Adipocyte (in vitro differentiated cells): ENCODE measurements at regions not wholly inside any gene's neighbourhood (a gene's known extent, or its start where the extent isn't known, plus 50 kb on each side); places are given as distances from the start of the nearest gene placed in this dataset.

ENCODE experiments used
- DNase-seq: peaks from one replicate; pipeline ENCODE4 v3.0.0-alpha.2; 2015; ENCODE audit warnings: low read depth
- H3K27me3 ChIP-seq: replicated peaks from 2 replicates; pipeline ENCODE4 v1.7.0; 2013; ENCODE audit warnings: mild to moderate bottlenecking, low read length, moderate library complexity; ENCODE audit not compliant: control insufficient read depth, insufficient read depth
- H3K36me3 ChIP-seq: 2 replicates; pipeline ENCODE4 v1.7.0; 2013; ENCODE audit warnings: low read length, mild to moderate bottlenecking, moderate library complexity; ENCODE audit not compliant: control insufficient read depth, insufficient read depth, severe bottlenecking
- H3K4me1 ChIP-seq: 2 replicates; pipeline ENCODE4 v1.7.0; 2013; ENCODE audit warnings: mild to moderate bottlenecking, low read length, moderate library complexity; ENCODE audit not compliant: control insufficient read depth, insufficient read depth
- H3K4me3 ChIP-seq: 2 replicates; pipeline ENCODE4 v1.7.0; 2013; ENCODE audit warnings: mild to moderate bottlenecking, low read length, moderate library complexity
- H3K9ac ChIP-seq: 2 replicates; pipeline ENCODE4 v1.7.0; 2013; ENCODE audit warnings: mild to moderate bottlenecking, low read length, moderate library complexity
- H3K9me3 ChIP-seq: 2 replicates; pipeline ENCODE4 v1.7.0; 2013; ENCODE audit warnings: mild to moderate bottlenecking, low read length, moderate library complexity; ENCODE audit not compliant: control insufficient read depth

DNA sequence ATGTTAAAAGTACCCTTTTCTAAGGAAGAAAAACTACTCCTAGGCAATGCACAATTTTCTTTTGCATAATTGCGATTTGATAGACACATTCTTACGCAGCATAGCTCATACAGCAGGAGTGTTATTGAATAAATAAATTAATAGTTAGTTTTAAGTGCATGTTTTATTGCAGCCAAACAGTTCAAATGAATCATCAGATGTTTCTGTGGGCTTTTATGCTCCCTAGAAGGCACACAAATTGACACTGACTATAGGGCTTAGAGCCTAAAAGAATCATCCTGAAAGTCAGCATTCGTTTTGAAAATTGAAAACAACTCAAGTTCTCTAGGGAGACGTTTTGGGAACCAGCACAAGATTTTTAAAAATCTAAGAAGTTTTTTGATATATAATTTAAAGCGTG, 411.9 kb downstream of the HLX start:
- Histone ChIP-seq H3K27me3 (no peaks in the 10 kb centered on the region), H3K4me3 (no peak overlapping the region), H3K4me1 (peaks cover 3% of the 10 kb centered on the region), H3K36me3 (no peaks in the 10 kb centered on the region), H3K9me3 (no peaks in the 10 kb centered on the region), H3K9ac (no peak overlapping the region)
- DNase-seq, result no peak

DNA sequence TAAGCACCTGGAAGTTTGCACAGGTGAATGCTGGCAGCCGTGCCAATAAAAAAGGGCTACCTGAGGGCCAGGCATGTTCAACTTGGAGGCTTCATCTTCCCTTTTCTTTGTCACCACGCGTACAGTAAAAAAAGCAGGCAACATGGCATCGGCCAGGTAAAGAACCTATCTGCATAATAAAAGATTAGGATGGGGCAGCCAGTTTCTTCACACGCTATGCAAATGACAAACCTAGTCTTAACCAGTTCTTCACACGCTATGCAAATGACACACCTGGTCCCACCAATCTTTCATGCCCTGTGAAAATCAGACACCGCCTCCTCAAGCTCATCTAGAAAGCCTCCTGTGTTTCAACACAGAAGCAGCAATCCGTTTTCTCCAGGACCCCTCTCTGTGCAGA, 413.4 kb downstream of the HLX start:
- Histone ChIP-seq H3K9ac (no peak overlapping the region), H3K36me3 (no peaks in the 10 kb centered on the region), H3K4me3 (no peak overlapping the region), H3K4me1 (peaks cover 3% of the 10 kb centered on the region), H3K27me3 (no peaks in the 10 kb centered on the region), H3K9me3 (no peaks in the 10 kb centered on the region)
- no peak for DNase-seq

DNA sequence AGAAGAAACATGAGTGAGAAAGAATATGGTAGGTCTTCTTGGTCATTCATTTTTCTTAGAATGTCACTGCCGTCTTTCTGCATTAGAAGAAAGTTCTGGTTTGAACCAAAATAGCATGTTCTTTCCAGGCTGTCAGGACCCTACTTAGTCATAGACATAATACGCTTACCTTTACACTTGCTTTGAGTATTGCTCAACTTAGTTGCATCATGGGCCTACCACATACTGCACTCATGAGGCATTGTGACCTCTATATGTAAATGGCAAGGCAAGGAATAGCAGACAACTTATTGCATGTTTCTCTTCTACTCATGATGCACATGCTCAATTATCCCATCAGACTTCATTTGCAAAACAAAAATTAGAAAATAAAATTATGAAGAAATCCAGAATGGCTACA, 415.0 kb downstream of the HLX start:
- DNase-seq, result peak; percentile 29
- H3K4me1 ChIP-seq, result peaks cover 3% of the 10 kb centered on the region
- no peak overlapping the region for H3K9ac ChIP-seq
- no peak overlapping the region for H3K4me3 ChIP-seq
- H3K9me3 ChIP-seq, result no peaks in the 10 kb centered on the region
- no peaks in the 10 kb centered on the region for H3K27me3 ChIP-seq
- H3K36me3 ChIP-seq, result no peaks in the 10 kb centered on the region

DNA sequence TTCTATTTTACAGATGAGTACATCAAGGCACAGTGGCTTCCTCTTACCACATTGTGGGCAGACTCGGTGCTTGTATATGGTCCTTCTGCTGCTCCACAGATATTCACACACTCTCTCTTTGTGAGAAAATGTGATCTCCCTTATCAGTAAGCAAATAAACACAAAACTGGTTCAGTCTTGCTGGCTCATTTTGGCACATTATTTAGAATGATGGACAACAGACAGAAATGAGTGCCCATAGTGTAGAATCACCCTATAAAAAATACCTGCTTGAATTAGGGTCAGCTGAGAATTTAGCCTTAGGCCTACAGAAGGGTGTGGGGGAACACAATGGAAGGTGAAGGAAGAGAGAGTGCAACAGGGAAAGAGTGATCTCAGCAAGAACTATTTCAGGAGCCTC, 423.1 kb downstream of the HLX start:
- Histone ChIP-seq H3K9me3 (peaks cover 5% of the 10 kb centered on the region), H3K9ac (no peak overlapping the region), H3K36me3 (no peaks in the 10 kb centered on the region), H3K4me3 (no peak overlapping the region), H3K4me1 (no peaks in the 10 kb centered on the region), H3K27me3 (no peaks in the 10 kb centered on the region)
- DNase-seq, result no peak

DNA sequence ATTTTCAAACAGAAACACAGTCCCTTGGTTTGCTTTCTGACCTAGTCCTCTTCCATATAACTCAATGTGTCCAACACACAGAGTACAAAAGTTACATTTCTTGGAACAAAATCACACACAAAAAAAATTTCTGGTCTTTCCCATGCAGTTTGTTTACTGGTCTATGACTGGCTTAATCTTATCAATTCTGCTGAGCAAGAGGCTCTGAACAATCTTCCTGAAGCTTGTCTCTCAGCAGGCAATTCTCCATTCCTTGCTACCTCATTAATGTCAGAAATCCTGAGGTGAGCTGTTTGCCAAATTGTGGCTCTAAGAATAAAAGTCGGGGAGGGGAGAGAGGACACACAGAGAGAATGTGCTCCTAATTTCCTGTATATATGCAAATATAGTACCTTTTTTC, 423.6 kb downstream of the HLX start:
- H3K4me3 ChIP-seq, result no peak overlapping the region
- DNase-seq, result no peak

DNA sequence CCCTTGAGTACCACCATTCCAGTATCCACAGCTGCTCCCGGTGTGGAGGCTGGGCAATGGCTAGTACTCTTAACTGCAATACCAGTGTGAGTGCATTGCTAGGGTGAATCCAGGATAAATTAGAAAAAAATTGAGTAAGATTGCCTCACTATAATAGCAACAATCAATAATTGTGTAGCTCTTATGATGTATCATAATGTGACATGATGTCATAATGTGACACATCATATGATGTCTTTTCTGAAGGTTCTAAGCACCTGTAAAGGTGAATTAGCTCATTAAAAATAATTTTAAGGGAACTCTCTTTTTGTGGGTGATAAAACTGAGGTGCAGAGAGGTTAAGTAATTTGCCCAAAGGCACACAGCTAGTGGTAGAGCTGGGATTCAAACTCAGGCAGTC, 424.4 kb downstream of the HLX start:
- Histone ChIP-seq H3K27me3 (no peaks in the 10 kb centered on the region), H3K9me3 (peaks cover 5% of the 10 kb centered on the region), H3K9ac (no peak overlapping the region), H3K4me3 (no peak overlapping the region), H3K36me3 (no peaks in the 10 kb centered on the region), H3K4me1 (no peaks in the 10 kb centered on the region)
- no peak for DNase-seq

More for the DNA sequence above, 423.6 kb downstream of the HLX start:
- Histone ChIP-seq H3K4me1 (no peaks in the 10 kb centered on the region), H3K27me3 (no peaks in the 10 kb centered on the region), H3K9ac (no peak overlapping the region), H3K36me3 (no peaks in the 10 kb centered on the region), H3K9me3 (peaks cover 5% of the 10 kb centered on the region)

DNA sequence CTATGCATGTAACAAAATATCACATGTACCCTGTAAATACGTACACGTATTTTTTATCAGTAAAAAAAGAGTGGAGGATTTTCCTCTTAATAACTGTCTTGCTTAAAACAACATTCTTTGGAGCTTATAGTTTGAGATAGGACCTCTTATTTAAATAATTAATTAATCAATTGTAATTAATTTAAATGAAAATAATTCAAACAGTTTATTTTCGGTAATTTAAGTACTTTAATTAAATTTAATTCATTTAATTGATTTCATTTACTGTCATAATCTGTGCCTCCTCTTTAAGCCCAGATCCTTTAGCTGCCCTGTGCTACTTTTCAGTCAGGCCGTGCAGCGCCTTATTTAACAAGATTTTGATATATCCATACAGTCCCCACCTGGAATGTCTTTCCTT, 427.0 kb downstream of the HLX start:
- Histone ChIP-seq H3K27me3 (no peaks in the 10 kb centered on the region), H3K4me3 (no peak overlapping the region), H3K36me3 (no peaks in the 10 kb centered on the region), H3K4me1 (no peaks in the 10 kb centered on the region), H3K9ac (no peak overlapping the region), H3K9me3 (peaks cover 4% of the 10 kb centered on the region)
- no peak for DNase-seq

DNA sequence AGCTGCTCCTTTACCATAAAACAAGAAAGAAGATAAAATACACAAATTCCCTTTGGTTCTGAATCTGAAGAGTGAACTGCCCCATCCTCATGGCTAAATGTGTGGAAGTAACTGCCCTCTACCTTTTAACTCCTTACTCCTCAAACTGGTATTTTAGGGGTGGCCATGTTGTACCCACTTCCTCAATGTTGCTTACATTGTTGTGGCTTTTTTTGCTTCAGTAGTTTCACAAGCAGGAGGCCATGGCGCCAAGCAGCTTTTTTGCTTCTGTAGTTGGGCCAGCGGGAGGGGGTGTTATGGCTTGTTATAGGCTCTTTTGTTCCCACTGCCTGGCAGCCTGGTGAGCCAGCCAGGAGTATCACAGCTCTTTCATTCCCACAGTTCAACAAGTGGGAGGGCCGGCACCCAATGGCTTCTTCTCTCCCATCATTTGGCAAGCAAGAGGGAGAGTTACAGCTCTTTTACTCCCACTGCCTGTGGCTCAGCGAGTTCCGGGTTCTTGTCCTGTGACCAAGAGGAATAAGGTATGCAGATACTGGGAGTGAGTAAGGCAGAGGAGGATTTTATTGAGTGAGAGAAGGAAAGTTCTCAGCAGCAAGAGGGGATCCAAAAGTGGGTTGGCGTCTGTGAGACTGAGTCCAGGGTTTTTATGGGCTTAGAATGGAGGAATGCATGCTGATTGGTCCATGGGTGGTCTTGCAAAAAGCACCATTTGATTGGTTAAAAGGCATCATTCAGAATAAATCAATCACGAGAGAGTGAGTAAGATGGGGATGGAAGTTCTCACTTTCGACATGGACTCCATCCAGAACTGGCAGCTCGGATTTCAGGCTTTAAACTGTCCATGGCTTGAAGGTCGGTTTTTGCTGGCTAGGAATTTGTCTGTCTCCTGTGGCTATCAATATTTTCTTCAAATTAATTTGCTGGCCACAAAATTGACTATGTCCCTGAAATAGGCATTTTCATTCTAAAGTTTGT, 429.6 kb downstream of the HLX start:
- Histone ChIP-seq H3K27me3 (no peaks in the 10 kb centered on the region), H3K9me3 (no peaks in the 10 kb centered on the region), H3K4me1 (no peaks in the 10 kb centered on the region), H3K9ac (no peak overlapping the region), H3K36me3 (no peaks in the 10 kb centered on the region), H3K4me3 (no peak overlapping the region)
- DNase-seq, result no peak

DNA sequence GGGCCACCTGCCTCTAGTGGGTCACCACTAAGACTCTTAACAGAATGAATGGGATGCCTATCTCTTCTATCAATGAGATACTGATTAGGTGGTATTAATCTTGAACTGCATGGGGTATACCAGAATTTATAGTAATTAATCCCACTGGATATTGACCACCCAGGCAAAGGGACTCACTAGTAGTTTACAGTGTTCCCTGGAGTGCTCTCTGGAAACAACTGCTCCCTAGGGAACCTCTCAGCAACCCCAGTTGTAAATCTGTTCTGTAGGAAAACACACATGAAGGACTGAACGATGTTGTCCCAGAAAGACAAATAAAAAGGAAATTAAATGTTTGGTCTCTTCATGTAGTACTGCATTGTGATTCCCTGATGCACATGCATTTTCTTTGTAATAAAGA, 430.5 kb downstream of the HLX start:
- DNase-seq, result no peak
- Histone ChIP-seq H3K9me3 (no peaks in the 10 kb centered on the region), H3K9ac (no peak overlapping the region)

DNA sequence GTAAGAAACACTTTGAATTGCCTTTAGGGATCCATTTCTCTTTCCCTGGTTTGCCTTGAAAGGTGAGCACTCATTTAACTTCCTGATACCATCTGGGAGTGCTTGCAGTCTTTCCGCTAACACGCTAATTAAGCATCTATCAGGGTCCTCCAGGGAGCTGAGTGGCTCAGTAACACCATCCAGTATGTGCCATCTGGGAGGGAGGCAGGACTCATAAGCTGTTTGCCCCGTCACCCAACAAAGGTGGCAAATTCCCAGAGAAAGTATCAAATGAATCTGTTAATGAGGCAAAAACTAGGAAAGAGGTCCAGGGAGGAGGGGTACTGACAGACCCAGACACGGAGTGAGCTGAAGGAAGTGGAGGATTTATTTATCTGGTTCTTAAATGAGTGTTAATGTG, 430.9 kb downstream of the HLX start:
- Histone ChIP-seq H3K4me3 (no peak overlapping the region), H3K9ac (no peak overlapping the region), H3K36me3 (no peaks in the 10 kb centered on the region), H3K9me3 (no peaks in the 10 kb centered on the region), H3K4me1 (peaks cover 9% of the 10 kb centered on the region), H3K27me3 (no peaks in the 10 kb centered on the region)
- DNase-seq, result no peak

More for the DNA sequence above, 430.5 kb downstream of the HLX start:
- Histone ChIP-seq H3K27me3 (no peaks in the 10 kb centered on the region), H3K36me3 (no peaks in the 10 kb centered on the region), H3K4me1 (peaks cover 5% of the 10 kb centered on the region), H3K4me3 (no peak overlapping the region)

DNA sequence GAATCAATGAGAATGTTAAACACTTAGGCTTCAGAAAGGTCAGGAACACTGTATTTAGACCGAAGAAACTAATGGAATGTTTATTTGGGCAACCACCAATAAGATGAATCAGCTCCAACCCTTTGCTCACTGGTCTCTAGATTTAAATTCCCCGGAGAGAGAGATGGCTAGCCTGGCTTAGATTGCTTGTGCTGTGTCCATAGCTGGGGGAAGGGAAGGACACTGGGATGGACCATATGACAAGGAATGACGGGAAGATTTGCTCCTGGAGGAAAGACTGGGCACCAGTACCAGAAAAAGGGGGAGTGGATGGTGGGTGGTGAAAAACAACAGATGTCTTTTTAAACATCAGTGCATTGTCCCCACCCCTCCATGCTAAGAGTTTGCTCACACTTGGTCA, 426.6 kb downstream of the DUSP10 start:
- H3K9me3 ChIP-seq, result no peaks in the 10 kb centered on the region
- peak overlapping the region; percentile 70 for H3K9ac ChIP-seq
- H3K36me3 ChIP-seq, result no peaks in the 10 kb centered on the region
- peaks cover 27% of the 10 kb centered on the region for H3K4me1 ChIP-seq
- peak; percentile 83 for DNase-seq
- H3K27me3 ChIP-seq, result no peaks in the 10 kb centered on the region
- H3K4me3 ChIP-seq, result peak overlapping the region; percentile 46
